WTC11 (cell line): ENCODE measurements at regions not wholly inside any gene's neighbourhood (a gene's known extent, or its start where the extent isn't known, plus 50 kb on each side); places are given as distances from the start of the nearest gene placed in this dataset.

Source experiments
- ATAC-seq: fragments of 200-7000 bp; cut with Tn5 transposase; 2 replicates; pipeline ENCODE4 v1.10.0; 2021; ENCODE audit warnings: mild to moderate bottlenecking, moderate library complexity
- CTCF ChIA-PET: fragments of 300-600 bp; sonication (Branson Sonifier 250); formaldehyde crosslinking; loops from one replicate; lab custom pipeline; 2021; ENCODE audit warnings: antibody characterized with exemption; lab: Charles Lee
- POLR2A ChIA-PET: fragments of 350-600 bp; sonication (Branson Sonifier 250); formaldehyde crosslinking; loops from one replicate; lab custom pipeline; 2021; ENCODE audit warnings: antibody characterized with exemption; lab: Charles Lee
- DNase-seq: peaks from one replicate; pipeline ENCODE4 v3.0.0; 2021; ENCODE audit warnings: low spot score
- H3K27ac Mint-ChIP-seq: 2 replicates; pipeline ENCODE4 v1.8.0; 2021; ENCODE audit warnings: mixed read lengths
- H3K27me3 Mint-ChIP-seq: 2 replicates; pipeline ENCODE4 v1.8.0; 2021; ENCODE audit warnings: low read depth, mild to moderate bottlenecking, moderate library complexity, mixed read lengths
- H3K36me3 Mint-ChIP-seq: 2 replicates; pipeline ENCODE4 v1.8.0; 2021; ENCODE audit warnings: mixed read lengths
- H3K4me1 Mint-ChIP-seq: 2 replicates; pipeline ENCODE4 v1.8.0; 2022; ENCODE audit warnings: mixed read lengths
- H3K4me3 Mint-ChIP-seq: 2 replicates; pipeline ENCODE4 v1.8.0; 2021; ENCODE audit warnings: mild to moderate bottlenecking, moderate library complexity, mixed read lengths
- H3K9me3 Mint-ChIP-seq: 2 replicates; pipeline ENCODE4 v1.8.0; 2021; ENCODE audit warnings: mixed read lengths
- CBFB ChIP-seq: sonication (generic); formaldehyde crosslinking; IDR thresholded peaks from 2 replicates; pipeline ENCODE4 v1.8.1; 2022; ENCODE audit warnings: mild to moderate bottlenecking, low read depth, missing genetic modification reagents
- CTCF ChIP-seq: fragments of 200-600 bp; IDR thresholded peaks from 2 replicates; pipeline ENCODE4 v1.8.0; 2022; ENCODE audit warnings: antibody characterized with exemption
- GRHL2 ChIP-seq: fragments of 250-450 bp; sonication (Bioruptor Pico); IDR thresholded peaks from 2 replicates; pipeline ENCODE4 v1.8.0; 2022; ENCODE audit warnings: mild to moderate bottlenecking, moderate library complexity; ENCODE audit not compliant: insufficient replicate concordance, severe bottlenecking
- GTF2I ChIP-seq: fragments of 250-450 bp; sonication (Bioruptor Pico); conservative IDR thresholded peaks from 2 replicates; pipeline ENCODE4 v1.4.0; 2021; ENCODE audit warnings: mild to moderate bottlenecking
- HMGA2 ChIP-seq: fragments of 250-450 bp; sonication (Bioruptor Pico); IDR thresholded peaks from 2 replicates; pipeline ENCODE4 v1.4.0; 2021; ENCODE audit warnings: mild to moderate bottlenecking, moderate library complexity
- MAX ChIP-seq: sonication (generic); formaldehyde crosslinking; IDR thresholded peaks from 2 replicates; pipeline ENCODE4 v1.8.0; 2022; ENCODE audit warnings: mild to moderate bottlenecking, missing genetic modification reagents
- MLX ChIP-seq: sonication (generic); formaldehyde crosslinking; IDR thresholded peaks from 2 replicates; pipeline ENCODE4 v1.8.1; 2023; ENCODE audit warnings: mild to moderate bottlenecking, missing genetic modification reagents, moderate library complexity
- NFE2L1 ChIP-seq: sonication (generic); formaldehyde crosslinking; IDR thresholded peaks from 2 replicates; pipeline ENCODE4 v1.8.1; 2023; ENCODE audit warnings: missing genetic modification reagents
- OVOL2 ChIP-seq: fragments of 250-450 bp; sonication (Bioruptor Pico); IDR thresholded peaks from 2 replicates; pipeline ENCODE4 v1.9.0; 2021; ENCODE audit warnings: mild to moderate bottlenecking, borderline replicate concordance
- RORB ChIP-seq: fragments of 250-450 bp; sonication (Bioruptor Pico); IDR thresholded peaks from 2 replicates; pipeline ENCODE4 v1.9.0; 2021; ENCODE audit warnings: mild to moderate bottlenecking
- SMAD3 ChIP-seq: sonication (generic); formaldehyde crosslinking; IDR thresholded peaks from 2 replicates; pipeline ENCODE4 v1.8.0; 2022; ENCODE audit warnings: missing genetic modification reagents, mild to moderate bottlenecking, borderline replicate concordance
- SMAD4 ChIP-seq: sonication (generic); formaldehyde crosslinking; IDR thresholded peaks from 2 replicates; pipeline ENCODE4 v1.8.0; 2022; ENCODE audit warnings: mild to moderate bottlenecking, missing genetic modification reagents
- SP1 ChIP-seq: sonication (generic); formaldehyde crosslinking; conservative IDR thresholded peaks from 2 replicates; pipeline ENCODE4 v1.8.1; 2022; ENCODE audit warnings: missing genetic modification reagents
- TEAD1 ChIP-seq: sonication (generic); formaldehyde crosslinking; IDR thresholded peaks from 2 replicates; pipeline ENCODE4 v1.8.0; 2022; ENCODE audit warnings: mild to moderate bottlenecking, missing genetic modification reagents
- USF1 ChIP-seq: sonication (generic); formaldehyde crosslinking; IDR thresholded peaks from 2 replicates; pipeline ENCODE4 v1.8.0; 2022; ENCODE audit warnings: mild to moderate bottlenecking, missing genetic modification reagents
- USF2 ChIP-seq: sonication (generic); formaldehyde crosslinking; IDR thresholded peaks from 2 replicates; pipeline ENCODE4 v1.8.1; 2023; ENCODE audit warnings: mild to moderate bottlenecking, missing genetic modification reagents, moderate library complexity
- ZBTB21 ChIP-seq: sonication (generic); formaldehyde crosslinking; IDR thresholded peaks from 2 replicates; pipeline ENCODE4 v1.8.1; 2023; ENCODE audit warnings: mild to moderate bottlenecking, missing genetic modification reagents, borderline replicate concordance
- ZBTB43 ChIP-seq: sonication (generic); formaldehyde crosslinking; IDR thresholded peaks from 2 replicates; pipeline ENCODE4 v1.8.1; 2023; ENCODE audit warnings: mild to moderate bottlenecking, missing genetic modification reagents
- ZNF121 ChIP-seq: sonication (generic); formaldehyde crosslinking; IDR thresholded peaks from 2 replicates; pipeline ENCODE4 v1.8.0; 2023; ENCODE audit warnings: missing genetic modification reagents
- ZNF263 ChIP-seq: sonication (generic); formaldehyde crosslinking; IDR thresholded peaks from 2 replicates; pipeline ENCODE4 v1.8.1; 2022; ENCODE audit warnings: low read depth, mild to moderate bottlenecking, moderate library complexity, missing genetic modification reagents
- ZNF317 ChIP-seq: sonication (generic); formaldehyde crosslinking; IDR thresholded peaks from 2 replicates; pipeline ENCODE4 v1.8.1; 2023; ENCODE audit warnings: low read depth, mild to moderate bottlenecking, moderate library complexity, missing genetic modification reagents, borderline replicate concordance
- TF ChIP-seq, protein P1 (sequence below): sonication (generic); formaldehyde crosslinking; IDR thresholded peaks from 2 replicates; pipeline ENCODE4 v1.8.1; 2023; ENCODE audit warnings: mild to moderate bottlenecking, missing genetic modification reagents
- TF ChIP-seq, protein P2 (sequence below): sonication (generic); formaldehyde crosslinking; IDR thresholded peaks from 2 replicates; pipeline ENCODE4 v1.8.0; 2023; ENCODE audit warnings: missing genetic modification reagents
- TF ChIP-seq, protein P3 (sequence below): sonication (generic); formaldehyde crosslinking; conservative IDR thresholded peaks from 2 replicates; pipeline ENCODE4 v1.8.1; 2023; ENCODE audit warnings: mild to moderate bottlenecking, low read depth, missing genetic modification reagents, moderate library complexity

GRCh38 chr4:180855184-180855583 lies 1388.0 kb upstream of the TENM3 start (continued):
- TF ChIP-seq ZBTB21 (CRISPR knock-in tag) (no peak), SMAD4 (CRISPR knock-in tag) (no peak), SMAD3 (CRISPR knock-in tag) (no peak), SP1 (CRISPR knock-in tag) (no peak), ZNF121 (CRISPR knock-in tag) (no peak), CTCF (no peak), CBFB (CRISPR knock-in tag) (no peak)
- TF ChIP-seq, protein P1, sequence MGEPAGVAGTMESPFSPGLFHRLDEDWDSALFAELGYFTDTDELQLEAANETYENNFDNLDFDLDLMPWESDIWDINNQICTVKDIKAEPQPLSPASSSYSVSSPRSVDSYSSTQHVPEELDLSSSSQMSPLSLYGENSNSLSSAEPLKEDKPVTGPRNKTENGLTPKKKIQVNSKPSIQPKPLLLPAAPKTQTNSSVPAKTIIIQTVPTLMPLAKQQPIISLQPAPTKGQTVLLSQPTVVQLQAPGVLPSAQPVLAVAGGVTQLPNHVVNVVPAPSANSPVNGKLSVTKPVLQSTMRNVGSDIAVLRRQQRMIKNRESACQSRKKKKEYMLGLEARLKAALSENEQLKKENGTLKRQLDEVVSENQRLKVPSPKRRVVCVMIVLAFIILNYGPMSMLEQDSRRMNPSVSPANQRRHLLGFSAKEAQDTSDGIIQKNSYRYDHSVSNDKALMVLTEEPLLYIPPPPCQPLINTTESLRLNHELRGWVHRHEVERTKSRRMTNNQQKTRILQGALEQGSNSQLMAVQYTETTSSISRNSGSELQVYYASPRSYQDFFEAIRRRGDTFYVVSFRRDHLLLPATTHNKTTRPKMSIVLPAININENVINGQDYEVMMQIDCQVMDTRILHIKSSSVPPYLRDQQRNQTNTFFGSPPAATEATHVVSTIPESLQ, result no peak
- TF ChIP-seq, all 79 proteins: peak for 0

- ChIA-PET POLR2A (no interaction called here), CTCF (no interaction called here)
- DNase-seq, result no peak
- ATAC-seq, result peak; percentile 62
- Mint-ChIP-seq H3K4me1 (peaks cover 18% of the 10 kb centered on the region), H3K27me3 (no peaks in the 10 kb centered on the region), H3K36me3 (no peaks in the 10 kb centered on the region), H3K9me3 (peaks cover 14% of the 10 kb centered on the region), H3K4me3 (no peak overlapping the region), H3K27ac (no peak overlapping the region)
- TF ChIP-seq, protein P2, sequence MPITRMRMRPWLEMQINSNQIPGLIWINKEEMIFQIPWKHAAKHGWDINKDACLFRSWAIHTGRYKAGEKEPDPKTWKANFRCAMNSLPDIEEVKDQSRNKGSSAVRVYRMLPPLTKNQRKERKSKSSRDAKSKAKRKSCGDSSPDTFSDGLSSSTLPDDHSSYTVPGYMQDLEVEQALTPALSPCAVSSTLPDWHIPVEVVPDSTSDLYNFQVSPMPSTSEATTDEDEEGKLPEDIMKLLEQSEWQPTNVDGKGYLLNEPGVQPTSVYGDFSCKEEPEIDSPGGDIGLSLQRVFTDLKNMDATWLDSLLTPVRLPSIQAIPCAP (CRISPR knock-in tag), result no peak
- TF ChIP-seq GTF2I (CRISPR knock-in tag) (no peak), NFE2L1 (CRISPR knock-in tag) (no peak), USF2 (CRISPR knock-in tag) (no peak), RORB (CRISPR knock-in tag) (no peak), GRHL2 (no peak), ZNF317 (CRISPR knock-in tag) (no peak), OVOL2 (no peak), MAX (CRISPR knock-in tag) (no peak), ZNF263 (CRISPR knock-in tag) (no peak), TEAD1 (CRISPR knock-in tag) (no peak), USF1 (CRISPR knock-in tag) (no peak), HMGA2 (no peak), MLX (CRISPR knock-in tag) (no peak), ZBTB43 (no peak)
- TF ChIP-seq, protein P3, sequence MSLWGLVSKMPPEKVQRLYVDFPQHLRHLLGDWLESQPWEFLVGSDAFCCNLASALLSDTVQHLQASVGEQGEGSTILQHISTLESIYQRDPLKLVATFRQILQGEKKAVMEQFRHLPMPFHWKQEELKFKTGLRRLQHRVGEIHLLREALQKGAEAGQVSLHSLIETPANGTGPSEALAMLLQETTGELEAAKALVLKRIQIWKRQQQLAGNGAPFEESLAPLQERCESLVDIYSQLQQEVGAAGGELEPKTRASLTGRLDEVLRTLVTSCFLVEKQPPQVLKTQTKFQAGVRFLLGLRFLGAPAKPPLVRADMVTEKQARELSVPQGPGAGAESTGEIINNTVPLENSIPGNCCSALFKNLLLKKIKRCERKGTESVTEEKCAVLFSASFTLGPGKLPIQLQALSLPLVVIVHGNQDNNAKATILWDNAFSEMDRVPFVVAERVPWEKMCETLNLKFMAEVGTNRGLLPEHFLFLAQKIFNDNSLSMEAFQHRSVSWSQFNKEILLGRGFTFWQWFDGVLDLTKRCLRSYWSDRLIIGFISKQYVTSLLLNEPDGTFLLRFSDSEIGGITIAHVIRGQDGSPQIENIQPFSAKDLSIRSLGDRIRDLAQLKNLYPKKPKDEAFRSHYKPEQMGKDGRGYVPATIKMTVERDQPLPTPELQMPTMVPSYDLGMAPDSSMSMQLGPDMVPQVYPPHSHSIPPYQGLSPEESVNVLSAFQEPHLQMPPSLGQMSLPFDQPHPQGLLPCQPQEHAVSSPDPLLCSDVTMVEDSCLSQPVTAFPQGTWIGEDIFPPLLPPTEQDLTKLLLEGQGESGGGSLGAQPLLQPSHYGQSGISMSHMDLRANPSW, result no peak
Observed at GRCh38 chr4:180860089-180860720, 1383.0 kb upstream of the TENM3 start.
